Activated CD4-positive, alpha-beta T cell treated with anti-CD3 and anti-CD28 coated beads for 48 hours (primary cell): ENCODE measurements at regions not wholly inside any gene's neighbourhood (a gene's known extent, or its start where the extent isn't known, plus 50 kb on each side); places are given as distances from the start of the nearest gene placed in this dataset.
"Not testable (repeated sequence)": the region's sequence is repeated elsewhere in the genome, so short reads cannot be mapped to it uniquely, and the experiment has no call there.

Experiments used
- DNase-seq: peaks from one replicate; pipeline ENCODE4 v3.0.0-alpha.2; 2020

DNA sequence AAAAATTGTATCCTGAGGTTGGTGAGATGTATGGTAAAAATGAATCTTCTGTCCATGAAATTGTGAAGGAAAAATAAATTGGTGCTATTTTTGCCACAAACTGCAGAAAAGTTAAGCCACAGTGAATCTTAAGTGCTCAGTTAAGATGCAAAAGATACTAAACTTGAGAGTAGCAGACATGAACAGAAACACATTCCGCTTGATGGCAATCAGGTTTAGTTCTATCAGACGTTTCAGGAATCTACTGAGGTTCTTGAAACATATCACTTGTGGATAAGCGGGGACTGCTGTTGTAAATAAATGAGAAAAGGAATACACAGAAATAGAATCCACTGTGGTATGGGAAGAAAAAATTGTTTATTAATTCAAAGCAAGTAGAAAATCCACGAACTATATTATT is 311.2 kb upstream of the PRR16 start:
- DNase-seq: no peak

GRCh38 chr5:120153551-120153950 is 310.5 kb upstream of the PRR16 start:
- no peak for DNase-seq

DNA sequence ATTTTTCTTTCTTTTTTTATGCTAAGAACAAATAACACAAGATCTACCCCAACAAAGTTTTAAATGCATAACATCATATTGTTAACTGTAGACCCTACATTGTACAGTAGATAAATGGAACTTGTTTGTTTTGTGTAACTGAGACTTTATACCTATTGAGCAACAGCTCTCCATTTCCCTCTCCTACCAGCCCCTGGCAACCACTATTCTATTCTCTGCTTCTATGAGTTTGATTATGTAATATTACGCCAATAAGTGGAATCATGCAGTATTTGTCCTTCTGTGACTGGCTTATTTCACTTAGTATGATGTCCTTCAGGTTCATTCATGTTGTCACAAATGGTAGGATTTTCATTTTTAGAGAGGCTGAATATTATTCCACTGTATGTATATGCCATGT is 308.2 kb upstream of the PRR16 start:
- DNase-seq: no peak

DNA sequence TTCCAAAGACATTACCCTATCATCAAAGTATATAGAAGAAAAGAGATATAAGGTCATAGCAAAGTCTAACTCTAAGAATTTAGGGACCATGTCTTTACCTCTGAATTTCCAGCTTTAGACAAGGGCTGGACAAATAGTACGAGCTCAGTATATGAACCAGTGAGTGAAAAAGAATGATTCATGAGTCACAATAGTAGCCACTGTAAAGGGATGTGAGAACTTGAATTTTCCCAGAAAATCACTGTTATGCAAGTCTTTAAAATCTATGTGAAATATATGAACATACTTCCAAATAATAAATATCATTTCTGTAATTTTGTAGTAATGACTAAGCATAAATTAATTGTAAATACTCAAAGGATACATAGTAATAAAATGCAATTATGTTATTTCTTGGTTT is 305.9 kb upstream of the PRR16 start:
- DNase-seq: no peak

GRCh38 chr5:120159155-120159554 is 304.9 kb upstream of the PRR16 start:
- DNase-seq: no peak

DNA sequence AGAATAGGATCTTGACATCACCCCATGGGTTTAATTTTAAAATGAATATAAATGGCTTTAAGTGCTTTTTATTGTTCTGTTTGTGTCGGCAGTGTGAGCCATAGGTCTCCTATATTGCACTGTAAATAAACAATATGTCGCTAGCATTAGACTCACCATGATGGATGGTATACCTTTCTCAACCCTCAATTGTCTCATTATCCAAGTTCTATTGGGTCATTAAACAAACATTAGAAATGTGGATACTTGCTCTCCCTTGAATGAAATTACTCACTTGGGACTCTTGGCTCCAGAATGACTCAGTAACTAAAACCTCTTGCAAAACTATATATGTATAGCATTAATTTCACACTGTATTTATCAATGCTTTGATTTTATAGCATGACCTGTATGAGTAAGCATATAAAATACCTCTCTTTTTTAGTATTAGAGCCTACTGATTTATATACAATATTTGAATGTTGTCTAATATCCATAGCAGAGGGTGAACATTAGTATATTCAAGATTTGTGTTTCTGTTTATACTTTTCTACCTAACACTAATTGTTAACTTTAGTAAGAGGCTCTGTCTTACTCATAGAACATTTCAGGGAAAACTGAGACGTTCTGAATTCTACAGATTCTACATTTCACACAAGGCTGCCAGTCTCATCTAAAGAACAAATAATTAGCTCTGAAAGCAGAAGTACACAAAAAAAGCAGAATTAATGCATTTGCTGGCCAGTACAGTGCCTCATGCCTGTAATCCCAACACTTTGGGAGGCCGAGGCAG is 303.8 kb upstream of the PRR16 start:
- DNase-seq: no peak

- no peak for DNase-seq
These were observed 301.8 kb upstream of the PRR16 start for GRCh38 chr5:120162321-120162720.

DNA sequence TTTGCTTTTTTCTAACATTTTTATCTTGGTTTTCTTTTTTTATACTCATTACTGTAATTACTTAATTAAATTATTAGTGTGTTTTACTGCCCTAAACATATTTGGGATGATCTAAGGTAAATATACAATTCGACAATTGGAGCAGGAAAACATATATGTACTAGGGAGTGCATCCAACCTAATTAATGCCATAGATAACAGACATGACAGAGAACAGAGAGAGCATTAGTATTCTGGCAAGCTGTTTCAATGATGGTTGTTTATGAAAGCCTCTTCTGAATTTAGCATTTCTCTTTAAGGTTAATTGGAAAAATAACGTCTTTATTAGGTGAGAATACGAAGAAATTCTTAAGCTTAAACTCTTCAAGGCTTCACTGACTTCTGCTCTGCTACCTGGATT is 300.1 kb upstream of the PRR16 start:
- no peak for DNase-seq

DNA sequence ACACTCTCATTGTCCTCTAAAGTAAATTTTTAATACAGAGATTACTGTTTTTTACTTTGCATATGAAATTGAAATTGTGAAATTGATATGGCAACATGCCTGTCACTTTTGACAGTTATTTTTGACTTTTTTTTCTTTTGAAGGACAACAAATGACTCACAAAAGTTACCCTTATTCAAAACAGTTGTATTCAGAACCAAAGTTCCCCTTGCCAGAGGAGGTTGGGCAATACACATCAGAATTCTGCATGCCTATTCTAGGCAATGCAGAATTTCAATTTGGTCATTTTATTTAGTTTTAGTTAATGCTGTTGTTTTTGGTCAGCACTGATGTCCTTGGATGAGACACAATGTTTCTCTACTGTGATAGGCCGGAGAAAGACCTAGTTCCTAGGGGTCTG is 299.1 kb upstream of the PRR16 start:
- no peak for DNase-seq

DNA sequence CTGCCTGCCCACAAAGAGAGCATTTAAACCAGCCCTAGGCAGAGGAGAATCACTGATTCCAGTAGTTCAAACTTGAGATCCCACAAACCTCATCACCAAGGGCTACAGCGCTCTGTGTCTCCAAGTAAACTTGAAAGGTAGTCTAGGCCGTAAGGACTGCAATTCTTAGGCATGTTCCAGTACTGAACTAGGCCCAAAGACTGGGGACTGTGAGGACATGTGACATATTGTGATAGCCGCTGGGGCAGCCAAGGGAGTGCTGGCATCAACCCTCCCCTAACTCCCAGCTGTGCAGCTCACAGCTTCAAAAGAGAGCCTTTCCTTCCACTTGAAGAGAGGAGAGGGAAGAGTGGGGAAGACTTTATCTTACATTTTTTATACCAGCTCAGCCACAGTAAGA is 291.0 kb upstream of the PRR16 start:
- DNase-seq: no peak

- no peak for DNase-seq
These were observed 290.0 kb upstream of the PRR16 start for GRCh38 chr5:120174089-120174488.

DNA sequence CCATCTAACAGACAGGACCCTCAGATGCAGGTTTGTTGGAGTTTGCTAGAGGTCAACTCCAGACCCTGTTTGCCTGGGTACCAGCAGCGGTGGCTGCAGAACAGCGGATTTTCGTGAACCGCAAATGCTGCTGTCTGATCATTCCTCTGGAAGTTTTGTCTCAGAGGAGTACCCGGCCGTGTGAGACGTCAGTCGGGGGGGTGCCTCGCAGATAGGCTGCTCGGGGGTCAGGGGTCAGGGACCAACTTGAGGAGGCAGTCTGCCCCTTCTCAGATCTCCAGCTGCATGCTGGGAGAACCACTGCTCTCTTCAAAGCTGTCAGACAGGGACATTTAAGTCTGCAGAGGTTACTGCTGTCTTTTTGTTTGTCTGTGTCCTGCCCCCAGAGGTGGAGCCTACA is 282.9 kb upstream of the PRR16 start:
- DNase-seq: not testable (repeated sequence)

GRCh38 chr5:120194650-120195049 is 269.4 kb upstream of the PRR16 start:
- DNase-seq: not testable (repeated sequence)

DNA sequence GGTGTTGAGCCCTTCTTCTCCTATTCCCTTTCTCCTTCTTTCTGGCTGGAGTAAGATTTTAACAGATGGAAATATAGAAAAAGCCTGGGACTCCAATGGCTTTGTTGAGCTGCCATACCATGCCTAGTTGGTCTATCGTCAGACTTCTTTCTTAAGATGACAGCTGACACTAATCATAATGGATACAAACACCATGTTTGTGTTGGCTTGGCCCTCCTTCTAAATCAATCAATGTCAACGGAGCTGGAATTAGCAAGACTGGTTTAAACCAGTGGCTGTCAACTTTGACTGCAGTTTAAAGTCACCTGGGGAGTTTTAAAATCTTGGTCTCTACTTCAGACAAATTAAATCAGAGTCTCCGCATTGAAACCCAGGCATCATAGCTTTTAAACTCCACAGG is 264.5 kb upstream of the PRR16 start:
- no peak for DNase-seq

GRCh38 chr5:120207129-120207528 is 257.0 kb upstream of the PRR16 start:
- no peak for DNase-seq

- no peak for DNase-seq
These were observed 247.1 kb upstream of the PRR16 start for GRCh38 chr5:120217001-120217400.

DNA sequence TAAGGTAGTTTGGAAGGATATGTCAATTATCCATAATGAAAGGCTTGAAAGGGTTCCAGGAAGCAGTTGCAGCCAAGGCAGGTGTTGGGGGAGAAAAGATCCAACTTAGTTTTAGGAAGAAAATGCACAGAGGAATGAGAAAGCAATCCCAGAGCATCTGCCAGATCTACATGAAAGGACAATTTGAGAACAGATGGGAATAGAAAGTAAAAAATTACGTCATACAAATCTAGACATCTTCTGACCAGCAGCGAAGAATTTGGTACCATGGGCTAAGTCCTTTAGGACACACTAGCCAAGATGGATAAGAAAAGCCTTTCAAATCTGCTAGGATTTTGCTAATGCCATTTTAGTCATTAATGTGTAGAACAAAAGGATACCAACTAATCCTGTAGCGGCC is 244.1 kb upstream of the PRR16 start:
- DNase-seq: no peak

DNA sequence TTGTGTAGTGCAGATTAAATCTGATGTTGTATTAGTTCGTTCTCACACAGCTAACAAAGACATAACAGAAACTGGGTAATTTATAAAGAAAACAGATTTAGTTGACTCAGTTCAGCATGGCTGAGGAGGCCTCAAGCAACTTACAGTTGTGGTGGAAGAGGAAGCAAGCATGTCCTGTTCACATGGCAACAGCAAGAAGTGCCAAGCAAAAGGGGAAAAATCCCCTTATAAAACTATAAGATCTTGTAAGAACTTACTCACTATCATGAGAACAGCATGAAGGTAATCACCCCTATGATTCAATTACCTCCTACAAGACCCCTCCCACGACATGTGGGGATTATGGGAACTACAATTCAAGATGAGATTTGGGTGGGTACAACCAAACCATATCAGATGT is 238.6 kb upstream of the PRR16 start:
- no peak for DNase-seq

GRCh38 chr5:120228262-120229031 is 235.7 kb upstream of the PRR16 start:
- no peak for DNase-seq

DNA sequence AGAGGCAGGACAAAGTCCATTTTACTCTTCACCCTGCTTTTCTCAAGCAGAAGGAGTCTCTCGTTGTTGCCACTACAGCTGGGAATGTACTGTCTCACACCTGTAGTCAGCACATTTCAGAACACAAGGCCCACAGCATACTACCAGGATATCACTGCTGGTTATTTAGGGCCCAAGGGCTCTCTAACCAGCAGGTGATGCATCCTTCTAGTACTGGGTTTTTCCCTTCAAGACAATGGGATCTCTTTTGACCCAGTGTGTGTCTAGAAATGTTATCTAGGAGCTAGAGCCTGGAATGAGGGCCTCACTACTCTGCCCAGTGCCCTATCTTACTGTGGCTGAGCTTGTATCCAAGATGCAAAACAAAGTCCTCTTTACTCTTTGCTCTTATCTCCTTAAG is 235.1 kb upstream of the PRR16 start:
- no peak for DNase-seq

GRCh38 chr5:120231563-120231962 is 232.5 kb upstream of the PRR16 start:
- DNase-seq: no peak

DNA sequence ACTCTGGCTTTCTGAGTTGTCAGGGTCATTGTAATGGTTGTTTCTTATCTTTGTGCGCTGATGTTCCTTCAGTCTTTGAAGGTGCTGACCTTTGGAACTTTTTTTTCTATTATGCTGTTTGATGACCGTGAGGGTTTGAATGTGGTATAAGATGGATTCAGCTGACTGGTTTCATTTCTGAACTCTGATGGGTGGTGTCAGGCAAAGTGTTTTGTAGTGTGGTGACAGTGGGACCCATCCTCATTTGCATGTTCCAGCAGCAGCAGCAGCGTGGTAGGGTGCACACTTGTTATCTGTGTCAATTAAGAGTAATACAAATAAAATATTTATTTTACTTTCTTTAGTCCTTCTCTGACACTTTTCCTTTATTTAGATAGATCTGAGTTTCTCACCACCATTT is 227.7 kb upstream of the PRR16 start:
- DNase-seq: no peak

DNA sequence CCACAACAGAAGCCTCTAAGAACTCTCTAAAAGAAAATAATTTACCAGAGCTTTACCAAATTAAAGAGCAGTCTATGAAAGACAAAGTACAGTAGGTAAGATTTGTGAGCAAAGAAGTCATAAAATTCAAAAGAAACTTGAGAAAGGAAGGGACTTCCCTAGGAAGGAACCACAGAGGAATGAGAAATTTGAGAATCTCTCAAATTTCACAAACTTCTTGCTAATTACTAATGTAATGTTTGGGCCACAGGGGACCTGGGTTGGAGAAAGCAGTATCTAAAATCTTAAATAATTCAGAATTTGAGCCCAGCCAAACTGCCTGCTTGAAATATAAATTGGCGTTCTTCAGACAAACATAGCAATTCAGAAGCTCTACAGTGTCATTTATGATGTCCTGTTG is 225.0 kb upstream of the PRR16 start:
- no peak for DNase-seq

- DNase-seq: no peak
These were observed 223.4 kb upstream of the PRR16 start for GRCh38 chr5:120240706-120241105.

GRCh38 chr5:120241400-120241799 is 222.7 kb upstream of the PRR16 start:
- no peak for DNase-seq
